ENCODE measurements at regions not wholly inside any gene's neighbourhood (a gene's known extent, or its start where the extent isn't known, plus 50 kb on each side); places are given as distances from the start of the nearest gene placed in this dataset.

DNA sequence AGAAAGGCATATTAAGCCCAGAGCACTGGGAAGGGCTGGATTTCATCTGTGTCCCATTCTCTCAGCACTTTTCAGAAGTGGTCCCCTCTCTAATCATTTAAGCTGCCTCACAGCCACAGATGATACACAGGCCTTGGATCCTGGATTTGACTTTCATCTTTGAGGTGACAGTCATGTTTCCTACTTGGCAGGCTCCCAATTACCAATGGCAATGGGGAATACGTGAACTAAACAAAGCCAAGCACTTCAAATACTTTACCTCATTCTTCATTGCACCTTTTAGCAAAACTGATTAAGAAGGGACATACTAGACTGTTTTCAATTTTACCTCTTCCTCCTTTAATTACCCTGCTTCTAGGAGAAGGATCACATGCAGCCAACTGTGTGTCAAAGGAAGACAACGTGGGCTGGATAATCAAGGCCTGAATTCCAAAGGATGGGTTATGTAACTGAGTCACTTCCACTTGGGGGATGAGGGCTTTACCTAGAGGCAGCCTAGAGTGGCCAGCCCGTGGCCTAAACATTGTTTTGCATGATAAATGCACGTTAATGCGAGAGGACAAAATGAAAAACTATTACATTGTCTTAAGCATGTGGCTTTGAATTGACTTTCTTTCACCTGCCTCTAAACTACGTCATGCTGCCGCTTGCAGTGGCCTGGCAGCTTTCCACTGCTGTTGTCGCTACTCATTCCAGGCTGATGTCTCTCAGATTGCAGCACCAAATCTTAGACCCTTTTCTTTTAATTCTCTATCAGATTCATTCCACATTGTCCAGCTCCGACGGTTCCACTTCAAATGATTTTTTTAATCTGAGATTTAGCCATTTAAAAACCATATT lies 95.0 kb downstream of the KCTD12 start:
- Histone ChIP-seq H3K27ac (ENCODE audit: low read length) (no peak overlapping the region), H3K4me2 (ENCODE audit: low read length) (no peak overlapping the region), H4K20me1 (ENCODE audit: insufficient read depth, low read length) (no peaks in the 10 kb centered on the region), H3K27me3 (ENCODE audit: low read depth, low read length) (no peaks in the 10 kb centered on the region), H2AFZ (ENCODE audit: low read depth, low read length) (no peak overlapping the region), H3K36me3 (replicated peaks; ENCODE audit: low read depth, low read length) (no peaks in the 10 kb centered on the region), H3K79me2 (ENCODE audit: low read length) (no peaks in the 10 kb centered on the region), H3K9ac (ENCODE audit: low read length) (no peak overlapping the region), H3K4me3 (ENCODE audit: low read length) (no peak overlapping the region), H3K4me1 (ENCODE audit: low read length) (no peaks in the 10 kb centered on the region), H3K9me3 (ENCODE audit: insufficient read depth, low read length) (no peaks in the 10 kb centered on the region)
- TF ChIP-seq, protein P1, sequence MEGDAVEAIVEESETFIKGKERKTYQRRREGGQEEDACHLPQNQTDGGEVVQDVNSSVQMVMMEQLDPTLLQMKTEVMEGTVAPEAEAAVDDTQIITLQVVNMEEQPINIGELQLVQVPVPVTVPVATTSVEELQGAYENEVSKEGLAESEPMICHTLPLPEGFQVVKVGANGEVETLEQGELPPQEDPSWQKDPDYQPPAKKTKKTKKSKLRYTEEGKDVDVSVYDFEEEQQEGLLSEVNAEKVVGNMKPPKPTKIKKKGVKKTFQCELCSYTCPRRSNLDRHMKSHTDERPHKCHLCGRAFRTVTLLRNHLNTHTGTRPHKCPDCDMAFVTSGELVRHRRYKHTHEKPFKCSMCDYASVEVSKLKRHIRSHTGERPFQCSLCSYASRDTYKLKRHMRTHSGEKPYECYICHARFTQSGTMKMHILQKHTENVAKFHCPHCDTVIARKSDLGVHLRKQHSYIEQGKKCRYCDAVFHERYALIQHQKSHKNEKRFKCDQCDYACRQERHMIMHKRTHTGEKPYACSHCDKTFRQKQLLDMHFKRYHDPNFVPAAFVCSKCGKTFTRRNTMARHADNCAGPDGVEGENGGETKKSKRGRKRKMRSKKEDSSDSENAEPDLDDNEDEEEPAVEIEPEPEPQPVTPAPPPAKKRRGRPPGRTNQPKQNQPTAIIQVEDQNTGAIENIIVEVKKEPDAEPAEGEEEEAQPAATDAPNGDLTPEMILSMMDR (IDR thresholded peaks at IDR 0.05; ENCODE audit: low read depth, low read length) = no peak
- TF ChIP-seq EZH2phosphoT487 (IDR thresholded peaks at IDR 0.05; ENCODE audit: low read depth) = no peak

DNA sequence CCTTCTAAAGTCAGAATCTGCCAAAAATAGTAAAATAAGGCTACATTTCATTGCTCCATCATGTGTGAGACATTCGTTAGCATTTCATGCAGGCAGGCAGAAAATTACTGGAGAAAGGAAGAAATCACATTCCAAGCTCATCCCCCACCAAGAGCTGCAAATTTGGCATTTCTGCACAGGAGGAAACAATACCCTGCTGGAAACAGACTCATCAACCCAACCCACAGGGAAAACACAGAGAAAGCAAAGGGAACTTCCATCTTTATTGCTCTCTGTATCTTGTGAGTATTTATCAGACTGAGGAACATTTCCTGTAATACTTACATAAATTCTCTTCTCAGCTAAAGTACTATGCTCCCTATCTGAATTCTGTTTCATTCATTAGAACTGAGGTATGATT lies 95.7 kb downstream of the KCTD12 start:
- Histone ChIP-seq H3K4me3 (ENCODE audit: low read length) (no peak overlapping the region), H3K79me2 (ENCODE audit: low read length) (no peaks in the 10 kb centered on the region), H3K9me3 (ENCODE audit: insufficient read depth, low read length) (no peaks in the 10 kb centered on the region), H3K27me3 (ENCODE audit: low read depth, low read length) (no peaks in the 10 kb centered on the region), H2AFZ (ENCODE audit: low read depth, low read length) (no peak overlapping the region), H3K4me1 (ENCODE audit: low read length) (no peaks in the 10 kb centered on the region), H3K4me2 (ENCODE audit: low read length) (no peak overlapping the region), H3K36me3 (replicated peaks; ENCODE audit: low read depth, low read length) (no peaks in the 10 kb centered on the region), H3K27ac (ENCODE audit: low read length) (no peak overlapping the region), H3K9ac (ENCODE audit: low read length) (no peak overlapping the region), H4K20me1 (ENCODE audit: insufficient read depth, low read length) (no peaks in the 10 kb centered on the region)
- TF ChIP-seq EZH2phosphoT487 (IDR thresholded peaks at IDR 0.05; ENCODE audit: low read depth) = no peak
- TF ChIP-seq, protein P1 (IDR thresholded peaks at IDR 0.05; ENCODE audit: low read depth, low read length) = no peak

DNA sequence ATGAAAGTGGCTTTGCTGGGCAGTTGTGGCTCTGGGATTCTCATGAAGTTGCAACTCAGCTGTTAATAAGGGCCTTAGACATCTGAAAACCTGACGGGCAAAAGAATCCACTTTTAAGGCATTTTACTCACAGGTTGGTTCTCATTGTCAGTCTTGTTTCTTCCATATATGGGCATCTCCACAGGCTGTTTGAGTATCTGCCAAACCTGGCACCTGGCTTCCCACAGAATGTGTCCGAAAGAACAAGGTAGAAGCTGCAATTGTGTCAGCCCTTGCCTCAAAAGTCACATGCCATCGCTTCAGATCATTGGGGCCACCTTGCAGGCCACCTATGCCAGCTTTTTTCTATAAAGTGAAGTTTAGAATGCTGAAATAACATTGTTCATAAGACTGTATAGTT lies 102.4 kb downstream of the KCTD12 start:
- no peaks in the 10 kb centered on the region for H3K9me3 ChIP-seq (ENCODE audit: insufficient read depth, low read length)
- no peak overlapping the region for H3K27ac ChIP-seq (ENCODE audit: low read length)
- no peak overlapping the region for H3K9ac ChIP-seq (ENCODE audit: low read length)
- no peaks in the 10 kb centered on the region for H3K4me1 ChIP-seq (ENCODE audit: low read length)
- TF ChIP-seq EZH2phosphoT487 (IDR thresholded peaks at IDR 0.05; ENCODE audit: low read depth) = no peak
- TF ChIP-seq, protein P1 (IDR thresholded peaks at IDR 0.05; ENCODE audit: low read depth, low read length) = no peak
- no peaks in the 10 kb centered on the region for H3K79me2 ChIP-seq (ENCODE audit: low read length)
- no peak overlapping the region for H3K4me2 ChIP-seq (ENCODE audit: low read length)
- no peak overlapping the region for H3K4me3 ChIP-seq (ENCODE audit: low read length)
- no peak overlapping the region for H2AFZ ChIP-seq (ENCODE audit: low read depth, low read length)
- no peaks in the 10 kb centered on the region for H3K36me3 ChIP-seq (replicated peaks; ENCODE audit: low read depth, low read length)
- H4K20me1 ChIP-seq (ENCODE audit: insufficient read depth, low read length) = no peaks in the 10 kb centered on the region
- no peaks in the 10 kb centered on the region for H3K27me3 ChIP-seq (ENCODE audit: low read depth, low read length)

GRCh38 chr13:76778853-76779252 lies 107.4 kb downstream of the KCTD12 start:
- Histone ChIP-seq H4K20me1 (ENCODE audit: insufficient read depth, low read length) (no peaks in the 10 kb centered on the region), H3K4me3 (ENCODE audit: low read length) (no peak overlapping the region), H2AFZ (ENCODE audit: low read depth, low read length) (no peak overlapping the region), H3K36me3 (replicated peaks; ENCODE audit: low read depth, low read length) (no peaks in the 10 kb centered on the region), H3K4me1 (ENCODE audit: low read length) (no peaks in the 10 kb centered on the region), H3K9ac (ENCODE audit: low read length) (no peak overlapping the region), H3K79me2 (ENCODE audit: low read length) (no peaks in the 10 kb centered on the region), H3K27ac (ENCODE audit: low read length) (no peak overlapping the region), H3K27me3 (ENCODE audit: low read depth, low read length) (no peaks in the 10 kb centered on the region), H3K9me3 (ENCODE audit: insufficient read depth, low read length) (no peaks in the 10 kb centered on the region), H3K4me2 (ENCODE audit: low read length) (no peak overlapping the region)
- TF ChIP-seq, protein P1 (IDR thresholded peaks at IDR 0.05; ENCODE audit: low read depth, low read length) = no peak
- TF ChIP-seq EZH2phosphoT487 (IDR thresholded peaks at IDR 0.05; ENCODE audit: low read depth) = no peak
